Type B pancreatic cell (in vitro differentiated cells): ENCODE measurements at regions not wholly inside any gene's neighbourhood (a gene's known extent, or its start where the extent isn't known, plus 50 kb on each side); places are given as distances from the start of the nearest gene placed in this dataset.

Experiments used
- DNase-seq: peaks from one replicate; pipeline ENCODE4 v3.0.0; 2021; ENCODE audit warnings: mixed read lengths; ENCODE audit not compliant: unreplicated experiment; ENCODE audit errors: extremely low spot score
- H3K27ac Mint-ChIP-seq: 2 replicates; pipeline ENCODE4 v1.8.0; 2021; ENCODE audit warnings: mild to moderate bottlenecking, mixed read lengths
- H3K27me3 Mint-ChIP-seq: 2 replicates; pipeline ENCODE4 v1.8.0; 2021; ENCODE audit warnings: mixed read lengths
- H3K36me3 Mint-ChIP-seq: 2 replicates; pipeline ENCODE4 v1.8.0; 2021; ENCODE audit warnings: mixed read lengths
- H3K4me1 Mint-ChIP-seq: one replicate; pipeline ENCODE4 v1.8.0; 2021; ENCODE audit warnings: mixed read lengths; ENCODE audit not compliant: unreplicated experiment
- H3K4me3 Mint-ChIP-seq: 2 replicates; pipeline ENCODE4 v1.8.0; 2021; ENCODE audit warnings: mild to moderate bottlenecking, mixed read lengths
- H3K9me3 Mint-ChIP-seq: 2 replicates; pipeline ENCODE4 v1.8.0; 2021; ENCODE audit warnings: mixed read lengths
- TF ChIP-seq, protein P1 (sequence below): fragments of 200-600 bp; sonication (generic); conservative IDR thresholded peaks from 2 replicates; pipeline ENCODE4 v1.5.0; 2021; ENCODE audit warnings: antibody characterized with exemption, mild to moderate bottlenecking

DNA sequence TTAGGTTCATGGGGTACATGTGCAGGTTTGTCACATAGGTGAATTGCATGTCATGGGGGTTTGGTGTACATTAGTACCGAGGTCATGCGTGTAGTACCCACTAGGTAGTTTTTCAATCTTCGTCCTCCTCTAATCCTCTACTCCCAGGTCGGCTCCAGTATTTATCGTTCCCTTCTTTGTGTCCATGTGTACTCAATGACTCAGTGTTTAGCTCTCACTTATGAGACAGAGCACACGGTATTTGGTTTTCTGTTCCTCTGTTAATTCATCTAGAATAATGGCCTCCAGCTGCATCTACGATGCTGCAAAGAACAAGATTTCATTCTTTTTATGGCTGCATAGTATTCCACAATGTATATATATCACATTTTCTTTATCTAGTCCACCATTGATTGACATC is 850.9 kb upstream of the MDGA2 start:
- no peak overlapping the region for H3K27ac Mint-ChIP-seq
- H3K9me3 Mint-ChIP-seq = no peaks in the 10 kb centered on the region
- H3K36me3 Mint-ChIP-seq = no peaks in the 10 kb centered on the region
- H3K27me3 Mint-ChIP-seq = no peaks in the 10 kb centered on the region
- H3K4me1 Mint-ChIP-seq = no peaks in the 10 kb centered on the region
- TF ChIP-seq, protein P1, sequence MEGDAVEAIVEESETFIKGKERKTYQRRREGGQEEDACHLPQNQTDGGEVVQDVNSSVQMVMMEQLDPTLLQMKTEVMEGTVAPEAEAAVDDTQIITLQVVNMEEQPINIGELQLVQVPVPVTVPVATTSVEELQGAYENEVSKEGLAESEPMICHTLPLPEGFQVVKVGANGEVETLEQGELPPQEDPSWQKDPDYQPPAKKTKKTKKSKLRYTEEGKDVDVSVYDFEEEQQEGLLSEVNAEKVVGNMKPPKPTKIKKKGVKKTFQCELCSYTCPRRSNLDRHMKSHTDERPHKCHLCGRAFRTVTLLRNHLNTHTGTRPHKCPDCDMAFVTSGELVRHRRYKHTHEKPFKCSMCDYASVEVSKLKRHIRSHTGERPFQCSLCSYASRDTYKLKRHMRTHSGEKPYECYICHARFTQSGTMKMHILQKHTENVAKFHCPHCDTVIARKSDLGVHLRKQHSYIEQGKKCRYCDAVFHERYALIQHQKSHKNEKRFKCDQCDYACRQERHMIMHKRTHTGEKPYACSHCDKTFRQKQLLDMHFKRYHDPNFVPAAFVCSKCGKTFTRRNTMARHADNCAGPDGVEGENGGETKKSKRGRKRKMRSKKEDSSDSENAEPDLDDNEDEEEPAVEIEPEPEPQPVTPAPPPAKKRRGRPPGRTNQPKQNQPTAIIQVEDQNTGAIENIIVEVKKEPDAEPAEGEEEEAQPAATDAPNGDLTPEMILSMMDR = no peak
- H3K4me3 Mint-ChIP-seq = no peak overlapping the region
- DNase-seq = no peak

DNA sequence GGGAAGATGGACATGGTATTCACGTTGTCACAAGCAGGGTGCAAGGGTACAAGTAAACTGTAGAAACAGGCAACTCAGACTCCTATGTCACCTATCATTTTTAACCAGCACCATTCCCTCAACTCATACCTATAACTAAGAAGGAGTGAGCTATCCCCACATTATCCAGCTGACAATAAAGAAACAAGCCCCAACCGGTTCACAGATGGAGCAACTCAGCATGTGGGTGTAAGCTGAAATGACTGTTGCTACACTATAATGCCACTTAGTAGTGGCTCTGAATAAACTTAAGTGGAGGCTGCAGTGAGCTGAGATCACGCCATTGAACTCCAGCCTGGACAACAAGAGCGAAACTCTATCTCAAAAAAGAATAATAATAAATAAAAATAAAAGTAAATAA is 829.5 kb upstream of the MDGA2 start:
- no peaks in the 10 kb centered on the region for H3K27me3 Mint-ChIP-seq
- TF ChIP-seq, protein P1 = no peak
- no peaks in the 10 kb centered on the region for H3K9me3 Mint-ChIP-seq
- no peaks in the 10 kb centered on the region for H3K4me1 Mint-ChIP-seq
- no peaks in the 10 kb centered on the region for H3K36me3 Mint-ChIP-seq
- DNase-seq = no peak
- no peak overlapping the region for H3K4me3 Mint-ChIP-seq
- no peak overlapping the region for H3K27ac Mint-ChIP-seq

DNA sequence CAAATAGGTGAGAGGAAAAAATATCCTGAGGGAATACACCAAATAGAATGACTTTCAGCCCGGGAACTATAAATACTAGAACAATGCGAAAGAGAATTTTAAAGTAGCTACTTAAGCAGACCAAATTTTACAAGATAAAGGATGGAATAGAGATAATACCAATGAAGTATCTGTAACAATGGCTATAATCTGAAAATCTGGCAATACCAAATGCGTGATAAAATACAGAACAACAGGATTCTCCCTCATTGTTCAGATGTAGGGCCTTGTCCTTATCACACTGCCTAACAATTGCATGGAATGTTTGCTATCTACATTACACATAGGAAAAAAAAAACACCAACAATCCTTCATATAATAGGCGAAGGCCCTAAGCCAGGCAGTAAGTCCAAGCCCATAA is 815.4 kb upstream of the MDGA2 start:
- no peaks in the 10 kb centered on the region for H3K9me3 Mint-ChIP-seq
- H3K27ac Mint-ChIP-seq = no peak overlapping the region
- no peak for DNase-seq
- no peaks in the 10 kb centered on the region for H3K4me1 Mint-ChIP-seq
- no peak overlapping the region for H3K4me3 Mint-ChIP-seq
- H3K27me3 Mint-ChIP-seq = no peaks in the 10 kb centered on the region
- H3K36me3 Mint-ChIP-seq = no peaks in the 10 kb centered on the region
- TF ChIP-seq, protein P1 = no peak

DNA sequence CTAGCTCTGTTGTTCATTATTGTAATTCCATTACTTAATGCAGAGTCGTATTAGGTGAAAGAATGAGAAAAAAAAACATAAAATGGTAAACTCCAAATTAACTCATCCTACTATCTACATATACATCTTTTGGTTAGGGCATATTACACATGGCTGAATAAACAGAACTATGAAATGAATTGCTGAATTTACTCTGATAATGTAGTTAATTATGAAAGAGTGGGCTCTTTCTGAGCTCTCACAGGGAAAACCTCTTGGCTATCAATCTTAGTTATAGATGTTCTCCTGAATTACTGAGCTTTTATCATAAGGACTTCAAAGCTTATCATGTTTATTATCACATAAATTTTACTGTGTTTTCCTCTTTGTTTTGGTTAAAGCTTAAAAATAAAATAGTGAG is 798.5 kb upstream of the MDGA2 start:
- Mint-ChIP-seq H3K27me3 (no peaks in the 10 kb centered on the region), H3K9me3 (no peaks in the 10 kb centered on the region), H3K4me3 (no peak overlapping the region), H3K36me3 (no peaks in the 10 kb centered on the region), H3K27ac (no peak overlapping the region), H3K4me1 (no peaks in the 10 kb centered on the region)
- DNase-seq = no peak
- TF ChIP-seq, protein P1 = no peak

DNA sequence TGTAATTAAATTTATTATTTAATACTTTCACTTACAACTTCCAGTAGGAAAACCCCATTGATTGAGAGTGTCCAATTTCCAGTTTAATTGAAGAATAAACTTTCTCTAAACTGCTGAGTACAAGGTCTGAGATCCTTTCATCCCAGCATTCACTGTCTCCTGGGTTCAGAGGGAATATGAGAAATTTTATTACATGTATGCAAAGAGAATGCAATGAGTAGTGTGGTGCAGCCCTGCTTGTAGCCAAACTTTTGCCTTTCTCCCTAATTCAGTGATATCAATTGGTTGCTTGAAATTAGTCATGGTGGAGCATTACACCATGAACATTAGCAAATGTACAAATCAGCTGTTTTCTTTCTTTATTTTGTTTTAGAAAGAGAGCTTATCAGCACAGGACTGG is 780.6 kb upstream of the MDGA2 start:
- no peak for DNase-seq
- H3K27me3 Mint-ChIP-seq = no peaks in the 10 kb centered on the region
- H3K9me3 Mint-ChIP-seq = no peaks in the 10 kb centered on the region
- TF ChIP-seq, protein P1 = no peak
- no peaks in the 10 kb centered on the region for H3K36me3 Mint-ChIP-seq
- H3K27ac Mint-ChIP-seq = no peak overlapping the region
- no peaks in the 10 kb centered on the region for H3K4me1 Mint-ChIP-seq
- no peak overlapping the region for H3K4me3 Mint-ChIP-seq

DNA sequence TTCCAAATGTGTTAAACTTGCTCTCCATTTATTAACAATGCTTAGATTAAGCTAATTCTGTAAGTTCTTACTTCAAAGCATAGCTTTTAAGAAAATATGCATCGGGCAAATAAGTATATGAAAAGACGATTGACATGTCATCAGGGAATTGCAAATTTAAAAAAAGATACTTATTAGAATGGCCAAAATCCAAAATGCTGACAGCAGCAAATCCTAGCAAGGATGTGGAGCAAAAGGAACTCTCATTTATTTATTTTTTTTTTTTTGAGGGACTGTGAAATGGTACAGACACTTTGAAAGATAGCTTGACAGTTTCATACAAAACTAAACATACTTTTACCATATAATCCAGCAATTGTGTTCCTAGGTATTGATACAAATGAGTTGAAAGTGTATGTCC is 779.5 kb upstream of the MDGA2 start:
- Mint-ChIP-seq H3K4me1 (no peaks in the 10 kb centered on the region), H3K27ac (no peak overlapping the region), H3K4me3 (no peak overlapping the region), H3K36me3 (no peaks in the 10 kb centered on the region), H3K9me3 (no peaks in the 10 kb centered on the region), H3K27me3 (no peaks in the 10 kb centered on the region)
- TF ChIP-seq, protein P1 = no peak
- DNase-seq = no peak
